Omental fat pad (tissue), 3 donors: ENCODE measurements at regions not wholly inside any gene's neighbourhood (a gene's known extent, or its start where the extent isn't known, plus 50 kb on each side); places are given as distances from the start of the nearest gene placed in this dataset.

Source experiments
- ATAC-seq: fragments of 150-250 bp; one replicate; pipeline ENCODE4 v1.9.1; 2016; ENCODE audit warnings: mild to moderate bottlenecking, moderate library complexity; ENCODE audit not compliant: low FRiP score
- DNase-seq: peaks from one replicate; pipeline ENCODE4 v3.0.0-alpha.2; 2019; ENCODE audit warnings: low spot score
- TF ChIP-seq, protein P1 (sequence below), 3 donors: fragments of 450-650 bp; IDR thresholded peaks; one replicate each; pipeline ENCODE4 v1.5.1; 2016 to 2017; ENCODE audit warnings: antibody characterized with exemption in 3 of 3, mild to moderate bottlenecking in 3 of 3, moderate library complexity in 2 of 3

- ATAC-seq (no peak), DNase-seq (no peak)
- TF ChIP-seq, protein P1, sequence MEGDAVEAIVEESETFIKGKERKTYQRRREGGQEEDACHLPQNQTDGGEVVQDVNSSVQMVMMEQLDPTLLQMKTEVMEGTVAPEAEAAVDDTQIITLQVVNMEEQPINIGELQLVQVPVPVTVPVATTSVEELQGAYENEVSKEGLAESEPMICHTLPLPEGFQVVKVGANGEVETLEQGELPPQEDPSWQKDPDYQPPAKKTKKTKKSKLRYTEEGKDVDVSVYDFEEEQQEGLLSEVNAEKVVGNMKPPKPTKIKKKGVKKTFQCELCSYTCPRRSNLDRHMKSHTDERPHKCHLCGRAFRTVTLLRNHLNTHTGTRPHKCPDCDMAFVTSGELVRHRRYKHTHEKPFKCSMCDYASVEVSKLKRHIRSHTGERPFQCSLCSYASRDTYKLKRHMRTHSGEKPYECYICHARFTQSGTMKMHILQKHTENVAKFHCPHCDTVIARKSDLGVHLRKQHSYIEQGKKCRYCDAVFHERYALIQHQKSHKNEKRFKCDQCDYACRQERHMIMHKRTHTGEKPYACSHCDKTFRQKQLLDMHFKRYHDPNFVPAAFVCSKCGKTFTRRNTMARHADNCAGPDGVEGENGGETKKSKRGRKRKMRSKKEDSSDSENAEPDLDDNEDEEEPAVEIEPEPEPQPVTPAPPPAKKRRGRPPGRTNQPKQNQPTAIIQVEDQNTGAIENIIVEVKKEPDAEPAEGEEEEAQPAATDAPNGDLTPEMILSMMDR (IDR thresholded peaks at IDR 0.05): no peak
Measured at GRCh38 chr18:67805261-67805660, 288.7 kb upstream of the DSEL start.

- TF ChIP-seq, protein P1 (IDR thresholded peaks at IDR 0.05): no peak
- ATAC-seq: no peak
- no peak for DNase-seq
Measured at GRCh38 chr18:67794521-67794920, 278.0 kb upstream of the DSEL start.

- TF ChIP-seq, protein P1 (IDR thresholded peaks at IDR 0.05): no peak
- ATAC-seq: no peak
- DNase-seq: no peak
Measured at GRCh38 chr18:67790527-67790926, 274.0 kb upstream of the DSEL start.

GRCh38 chr18:67789165-67789545 is 272.6 kb upstream of the DSEL start:
- ATAC-seq (no peak), DNase-seq (no peak)
- TF ChIP-seq, protein P1 (IDR thresholded peaks at IDR 0.05): no peak

GRCh38 chr18:67788310-67789164 is 272.0 kb upstream of the DSEL start:
- ATAC-seq (no peak), DNase-seq (no peak)
- TF ChIP-seq, protein P1 (IDR thresholded peaks at IDR 0.05): no peak

DNA sequence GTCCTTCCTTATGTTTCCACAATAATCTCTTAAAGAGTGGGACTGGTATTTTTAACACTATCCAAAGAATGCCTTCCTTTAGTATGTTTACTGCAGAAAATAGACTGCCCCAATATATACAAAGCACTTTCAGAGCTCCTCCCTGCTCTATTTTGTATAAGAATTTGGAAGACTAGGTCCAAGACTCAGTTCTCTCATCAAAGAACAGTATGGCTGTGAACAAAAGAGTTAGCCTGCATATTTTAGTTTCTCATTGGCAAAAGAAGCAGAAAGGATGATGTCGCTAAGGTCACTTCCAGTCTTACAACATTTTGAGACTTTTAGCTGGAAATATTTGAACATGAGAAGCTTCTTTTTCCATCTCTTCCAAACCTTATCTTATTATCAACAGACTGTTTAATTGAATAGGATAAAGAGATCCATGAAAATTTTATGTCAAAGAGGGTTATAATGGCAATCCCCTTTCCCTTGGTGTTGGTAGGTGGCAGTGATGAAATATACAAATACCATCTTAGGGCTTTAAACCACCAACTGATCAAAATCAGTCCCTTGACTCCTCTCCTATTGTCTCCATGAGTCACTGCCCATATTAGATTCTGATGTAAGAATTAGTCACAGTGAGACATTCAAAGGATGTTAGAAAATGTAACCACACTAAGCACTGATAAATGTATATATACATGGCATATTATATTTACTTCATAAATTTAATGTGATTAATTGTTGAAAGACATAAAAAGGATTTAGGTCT is 266.9 kb upstream of the DSEL start:
- TF ChIP-seq, protein P1 (IDR thresholded peaks at IDR 0.05): no peak
- ATAC-seq (no peak), DNase-seq (no peak)
